Subcutaneous abdominal adipose tissue (tissue), 5 donors: ENCODE measurements at regions not wholly inside any gene's neighbourhood (a gene's known extent, or its start where the extent isn't known, plus 50 kb on each side); places are given as distances from the start of the nearest gene placed in this dataset.
"Not testable (repeated sequence)": the region's sequence is repeated elsewhere in the genome, so short reads cannot be mapped to it uniquely, and the experiment has no call there.

Experiments
- H3K27ac ChIP-seq: one replicate; pipeline ENCODE4 v1.7.0; 2013; ENCODE audit warnings: low read depth, mild to moderate bottlenecking, inconsistent platforms, low read length, moderate library complexity
- H3K27me3 ChIP-seq, 5 donors: one replicate each; pipeline ENCODE4 v1.7.0; 2013; ENCODE audit warnings: low read length in 5 of 5, inconsistent platforms in 1 of 5; ENCODE audit not compliant: control insufficient read depth in 5 of 5, insufficient read depth in 4 of 5
- H3K36me3 ChIP-seq, 5 donors: one replicate each; pipeline ENCODE4 v1.7.0; 2013; ENCODE audit warnings: low read length in 5 of 5; ENCODE audit not compliant: control insufficient read depth in 5 of 5, insufficient read depth in 5 of 5
- H3K4me1 ChIP-seq, 5 donors: one replicate each; pipeline ENCODE4 v1.7.0; 2013; ENCODE audit warnings: low read length in 5 of 5, mild to moderate bottlenecking in 3 of 5, moderate library complexity in 1 of 5; ENCODE audit not compliant: control insufficient read depth in 5 of 5, insufficient read depth in 5 of 5
- H3K4me3 ChIP-seq, 5 donors: one replicate each; pipeline ENCODE4 v1.7.0; 2013; ENCODE audit warnings: low read length in 5 of 5, low read depth in 1 of 5
- H3K9ac ChIP-seq, 5 donors: one replicate each; pipeline ENCODE4 v1.7.0; 2013; ENCODE audit warnings: low read length in 5 of 5, mild to moderate bottlenecking in 4 of 5, moderate library complexity in 3 of 5
- H3K9me3 ChIP-seq, 5 donors: one replicate each; pipeline ENCODE4 v1.7.0; 2013; ENCODE audit warnings: low read length in 5 of 5; ENCODE audit not compliant: control insufficient read depth in 5 of 5
- donor health status: healthy.
- donor health status: healthy.
- donor health status: healthy.
- donor health status: healthy.
- donor health status: healthy.

DNA sequence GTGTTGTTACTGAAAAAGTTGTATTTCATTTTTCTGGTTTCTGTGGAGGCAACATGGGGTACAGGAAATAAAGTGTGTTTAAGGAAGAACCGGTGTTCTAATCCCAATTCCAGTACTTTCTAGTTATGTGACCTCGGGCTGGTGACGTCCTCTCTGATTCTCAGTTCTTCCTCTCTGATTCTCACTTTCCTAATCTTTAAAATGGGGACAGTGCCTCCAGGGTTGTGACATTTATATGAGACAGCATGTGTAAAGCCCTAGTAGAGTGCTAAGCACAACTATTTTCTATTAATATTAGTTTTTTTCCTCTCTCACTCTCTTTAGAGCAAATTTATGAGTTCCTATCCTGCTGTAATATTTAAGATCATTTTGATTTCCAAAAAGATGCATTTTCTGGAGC lies 50.9 kb upstream of the PTPDC1 start:
- no peak overlapping the region for H3K9ac ChIP-seq
- no peak overlapping the region for H3K27ac ChIP-seq
- H3K36me3 ChIP-seq, result no peaks in the 10 kb centered on the region
- H3K27me3 ChIP-seq, result no peaks in the 10 kb centered on the region
- H3K9me3 ChIP-seq, result no peaks in the 10 kb centered on the region
- no peak overlapping the region for H3K4me3 ChIP-seq
- peaks cover 0 to 23% (median 20%) of the 10 kb centered on the region in 5 donors for H3K4me1 ChIP-seq

- Histone ChIP-seq H3K9ac (peak overlapping the region in 1 of 5 donors; percentile 87), H3K27me3 (no peaks in the 10 kb centered on the region), H3K4me3 (peak overlapping the region; percentile 86 to 99 (median 93)), H3K27ac (no peak overlapping the region), H3K9me3 (no peaks in the 10 kb centered on the region), H3K36me3 (no peaks in the 10 kb centered on the region), H3K4me1 (peaks cover 0 to 23% (median 20%) of the 10 kb centered on the region in 5 donors)
Measured at GRCh38 chr9:94031946-94032345, 52.3 kb upstream of the PTPDC1 start.

DNA sequence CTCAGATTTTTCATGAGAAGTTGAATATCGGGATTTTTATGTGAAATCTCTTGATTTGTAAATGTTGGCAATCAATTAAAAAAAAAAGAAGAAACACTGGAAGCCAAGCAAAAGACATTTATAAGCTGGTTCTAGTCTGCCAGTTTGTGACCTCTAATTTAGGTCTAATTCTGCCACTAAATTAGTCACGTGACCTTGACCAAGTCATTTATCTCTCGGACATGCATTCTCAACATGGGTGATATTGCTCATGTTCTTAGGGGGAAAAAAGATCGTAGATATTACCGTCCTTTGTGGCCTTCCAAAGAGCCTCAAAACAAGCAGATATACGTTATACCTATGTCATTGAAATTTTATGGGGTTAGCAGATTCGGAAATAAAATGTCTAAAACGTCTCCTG lies 52.9 kb upstream of the PTPDC1 start:
- Histone ChIP-seq H3K4me3 (peak overlapping the region; percentile 86 to 99 (median 93)), H3K4me1 (peaks cover 0 to 23% (median 20%) of the 10 kb centered on the region in 5 donors), H3K27ac (no peak overlapping the region), H3K9ac (peak overlapping the region; percentile 57 to 88 (median 86)), H3K36me3 (no peaks in the 10 kb centered on the region), H3K27me3 (no peaks in the 10 kb centered on the region), H3K9me3 (no peaks in the 10 kb centered on the region)

DNA sequence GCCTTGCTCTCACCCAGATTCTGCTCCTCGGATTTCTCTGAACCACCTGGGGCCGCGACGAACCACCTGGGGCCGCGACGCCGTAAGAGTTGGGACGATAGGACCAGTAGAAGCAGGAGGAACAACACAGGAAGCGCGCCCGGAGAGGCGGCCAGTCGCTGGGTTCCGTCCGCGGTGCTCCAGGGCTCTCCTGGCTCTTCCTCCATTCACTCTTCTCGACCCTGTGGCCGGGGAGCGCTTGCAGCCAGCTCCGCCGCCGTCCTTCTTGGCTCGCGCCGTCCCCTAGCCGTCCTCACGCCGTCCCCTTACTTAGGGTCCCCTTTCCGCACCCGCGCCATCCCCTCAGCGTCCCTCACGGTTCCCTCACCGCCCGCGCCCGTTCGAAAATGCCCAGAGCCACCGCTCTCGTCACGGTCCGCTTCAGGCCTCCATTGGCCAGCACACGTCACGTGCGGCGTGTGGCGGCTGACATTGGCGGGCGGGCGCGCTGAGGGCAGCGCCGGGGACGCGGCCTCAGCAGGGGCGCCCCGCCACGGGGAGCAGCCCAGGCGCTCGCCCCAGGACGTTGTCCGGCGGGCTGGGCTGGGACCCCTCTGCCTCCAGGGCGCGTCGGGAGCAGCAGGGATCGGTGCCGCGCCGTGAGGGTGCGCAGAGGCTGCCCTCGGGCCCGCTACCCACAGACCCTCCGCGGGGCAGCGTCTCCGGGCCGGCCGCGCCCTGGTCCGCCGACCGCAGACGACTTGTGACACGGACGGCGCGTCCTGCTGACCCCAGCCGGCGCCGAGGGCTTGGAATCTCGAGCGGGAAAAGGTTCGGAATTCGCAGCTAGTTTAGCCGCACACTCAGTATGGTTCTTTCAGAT lies 53.7 kb upstream of the PTPDC1 start:
- peak overlapping the region; percentile 86 to 99 (median 93) for H3K4me3 ChIP-seq
- H3K4me1 ChIP-seq, result peaks cover 0 to 23% (median 20%) of the 10 kb centered on the region in 5 donors
- H3K27ac ChIP-seq, result peak overlapping the region; percentile 70
- H3K36me3 ChIP-seq, result no peaks in the 10 kb centered on the region
- no peaks in the 10 kb centered on the region for H3K9me3 ChIP-seq
- H3K27me3 ChIP-seq, result no peaks in the 10 kb centered on the region
- H3K9ac ChIP-seq, result peak overlapping the region; percentile 57 to 88 (median 86)

GRCh38 chr9:94029932-94030317 lies 54.3 kb upstream of the PTPDC1 start:
- no peaks in the 10 kb centered on the region for H3K9me3 ChIP-seq
- peak overlapping the region in 4 of 5 donors; percentile 66 to 86 (median 81) for H3K9ac ChIP-seq
- no peaks in the 10 kb centered on the region for H3K36me3 ChIP-seq
- H3K27me3 ChIP-seq, result no peaks in the 10 kb centered on the region
- peaks cover 0 to 23% (median 20%) of the 10 kb centered on the region in 5 donors for H3K4me1 ChIP-seq
- H3K27ac ChIP-seq, result peak overlapping the region; percentile 70
- H3K4me3 ChIP-seq, result peak overlapping the region; percentile 74 to 99 (median 91)

DNA sequence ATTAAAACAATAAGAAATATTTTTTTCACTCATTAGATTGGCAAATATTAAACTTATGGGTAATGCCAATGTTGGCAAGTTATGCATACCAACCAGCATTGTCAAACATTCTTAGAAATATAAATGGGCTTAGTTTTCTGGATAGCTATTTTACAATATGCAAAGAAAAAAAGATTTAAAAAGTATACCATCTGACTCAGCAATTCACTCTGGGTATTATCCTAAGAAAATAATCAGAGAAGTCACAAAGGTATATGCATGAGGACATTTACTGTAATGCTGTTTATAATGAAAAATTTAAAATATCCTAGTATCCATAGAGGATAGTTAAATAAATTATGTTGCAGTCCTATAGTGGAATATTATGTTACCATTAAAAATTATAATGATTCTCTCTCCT lies 57.4 kb upstream of the PTPDC1 start:
- Histone ChIP-seq H3K4me3 (no peak overlapping the region), H3K27ac (no peak overlapping the region), H3K9me3 (no peaks in the 10 kb centered on the region), H3K9ac (no peak overlapping the region), H3K36me3 (no peaks in the 10 kb centered on the region), H3K27me3 (no peaks in the 10 kb centered on the region), H3K4me1 (peaks cover 0 to 20% (median 16%) of the 10 kb centered on the region in 5 donors)

DNA sequence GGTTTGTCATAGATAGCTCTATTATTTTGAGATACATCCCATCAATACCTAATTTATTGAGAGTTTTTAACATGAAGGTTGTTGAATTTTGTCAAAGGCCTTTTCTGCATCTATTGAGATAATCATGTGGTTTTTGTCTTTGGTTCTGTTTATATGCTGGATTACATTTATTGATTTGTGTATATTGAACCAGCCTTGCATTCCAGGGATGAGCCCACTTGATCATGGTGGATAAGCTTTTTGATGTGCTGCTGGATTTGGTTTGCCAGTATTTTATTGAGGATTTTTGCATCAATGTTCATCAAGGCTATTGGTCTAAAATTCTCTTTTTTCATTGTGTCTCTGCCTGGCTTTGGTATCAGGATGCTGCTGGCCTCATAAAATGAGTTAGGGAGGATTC lies 61.8 kb upstream of the PTPDC1 start:
- H3K9me3 ChIP-seq, H3K9ac ChIP-seq, H3K4me3 ChIP-seq, H3K27ac ChIP-seq, H3K4me1 ChIP-seq, H3K36me3 ChIP-seq, H3K27me3 ChIP-seq: not testable (repeated sequence)

DNA sequence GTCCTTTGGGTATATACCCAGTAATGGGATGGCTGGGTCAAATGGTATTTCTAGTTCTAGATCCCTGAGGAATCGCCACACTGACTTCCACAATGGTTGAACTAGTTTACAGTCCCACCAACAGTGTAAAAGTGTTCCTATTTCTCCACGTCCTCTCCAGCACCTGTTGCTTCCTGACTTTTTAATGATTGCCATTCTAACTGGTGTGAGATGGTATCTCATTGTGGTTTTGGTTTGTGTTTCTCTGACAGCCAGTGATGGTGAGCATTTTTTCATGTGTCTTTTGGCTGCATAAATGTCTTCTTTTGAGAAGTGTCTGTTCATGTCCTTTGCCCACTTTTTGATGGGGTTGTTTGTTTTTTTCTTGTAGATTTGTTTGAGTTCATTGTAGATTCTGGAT lies 63.4 kb upstream of the PTPDC1 start:
- not testable (repeated sequence) for H3K27ac ChIP-seq, H3K4me1 ChIP-seq, H3K36me3 ChIP-seq, H3K27me3 ChIP-seq, H3K9me3 ChIP-seq, H3K9ac ChIP-seq, H3K4me3 ChIP-seq

- no peak overlapping the region for H3K4me3 ChIP-seq
- no peaks in the 10 kb centered on the region for H3K9me3 ChIP-seq
- no peak overlapping the region for H3K9ac ChIP-seq
- H3K27ac ChIP-seq, result no peak overlapping the region
- H3K27me3 ChIP-seq, result no peaks in the 10 kb centered on the region
- H3K36me3 ChIP-seq, result no peaks in the 10 kb centered on the region
- no peaks in the 10 kb centered on the region for H3K4me1 ChIP-seq
Measured at GRCh38 chr9:94018628-94019027, 63.5 kb upstream of the BARX1 start.

DNA sequence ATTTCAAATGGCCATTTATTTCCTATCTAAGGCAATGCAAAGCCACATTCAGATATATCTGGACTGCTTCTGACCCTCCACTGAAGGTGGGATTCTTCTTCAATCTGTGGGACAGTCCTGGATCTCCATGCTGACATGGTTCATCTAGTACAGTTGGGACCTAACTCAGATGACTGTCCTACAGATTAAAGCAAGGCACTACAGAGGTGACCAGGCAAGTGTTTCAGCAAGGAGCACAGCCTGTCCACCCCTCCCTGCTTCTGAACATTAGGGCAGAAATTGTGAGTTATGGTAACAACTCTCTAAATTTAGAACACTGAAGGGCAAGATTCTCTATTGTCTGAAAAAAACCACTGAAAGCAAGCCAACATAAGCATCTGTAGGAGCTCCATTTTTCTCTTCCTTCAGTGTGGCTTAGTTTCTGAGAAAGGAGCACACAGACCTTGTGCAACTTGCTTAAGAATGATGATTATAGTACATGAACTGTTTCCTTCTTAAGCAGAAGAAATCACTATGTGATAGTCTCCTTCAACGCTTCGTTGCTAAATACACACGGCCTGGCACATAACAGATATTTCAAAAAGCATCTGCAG lies 62.9 kb upstream of the BARX1 start:
- H3K4me3 ChIP-seq, result no peak overlapping the region
- H3K9ac ChIP-seq, result no peak overlapping the region
- no peak overlapping the region for H3K27ac ChIP-seq
- H3K27me3 ChIP-seq, result no peaks in the 10 kb centered on the region
- no peaks in the 10 kb centered on the region for H3K36me3 ChIP-seq
- H3K9me3 ChIP-seq, result no peaks in the 10 kb centered on the region
- no peaks in the 10 kb centered on the region for H3K4me1 ChIP-seq
